GM23338 (cell line): ENCODE measurements at regions not wholly inside any gene's neighbourhood (a gene's known extent, or its start where the extent isn't known, plus 50 kb on each side); places are given as distances from the start of the nearest gene placed in this dataset.

ENCODE experiments used
- ATAC-seq: fragments of 200-7000 bp; cut with Tn5 transposase; 3 replicates; pipeline ENCODE4 v1.9.1; 2020
- DNase-seq: peaks from one replicate; pipeline ENCODE4 v3.0.0-alpha.2; 2015; ENCODE audit warnings: low spot score
- H2AFZ ChIP-seq: fragments of 200-600 bp; sonication (generic); 2 replicates; pipeline ENCODE4 v1.8.0; 2016; ENCODE audit warnings: antibody characterized with exemption, mild to moderate bottlenecking, moderate library complexity
- H3F3A ChIP-seq: fragments of 200-600 bp; sonication (generic); replicated peaks from 2 replicates; pipeline ENCODE4 v1.8.0; 2017; ENCODE audit warnings: antibody characterized with exemption, mixed run types, low read depth
- H3K27ac ChIP-seq: fragments of 200-600 bp; sonication (generic); 2 replicates; pipeline ENCODE4 v1.6.1; 2016; ENCODE audit warnings: low read depth
- H3K27me3 ChIP-seq: fragments of 200-600 bp; sonication (generic); 2 replicates; pipeline ENCODE4 v1.8.0; 2016; ENCODE audit warnings: mild to moderate bottlenecking, mixed run types, moderate library complexity; ENCODE audit not compliant: insufficient read depth
- H3K36me3 ChIP-seq: fragments of 200-600 bp; sonication (generic); 2 replicates; pipeline ENCODE4 v1.8.0; 2016; ENCODE audit warnings: mild to moderate bottlenecking; ENCODE audit not compliant: insufficient read depth
- H3K4me1 ChIP-seq: fragments of 200-600 bp; sonication (generic); 2 replicates; pipeline ENCODE4 v1.8.0; 2016; ENCODE audit warnings: mild to moderate bottlenecking, moderate library complexity; ENCODE audit not compliant: insufficient read depth
- H3K4me2 ChIP-seq: fragments of 200-600 bp; sonication (generic); 2 replicates; pipeline ENCODE4 v1.7.1; 2017; ENCODE audit warnings: mixed run types
- H3K4me3 ChIP-seq: fragments of 200-600 bp; sonication (generic); 2 replicates; pipeline ENCODE4 v1.6.1; 2016; ENCODE audit warnings: mixed run types
- H3K79me2 ChIP-seq: fragments of 200-600 bp; sonication (generic); replicated peaks from 2 replicates; pipeline ENCODE4 v1.8.0; 2017; ENCODE audit warnings: mild to moderate bottlenecking; ENCODE audit not compliant: insufficient read depth
- H3K9me2 ChIP-seq: fragments of 200-600 bp; sonication (generic); 2 replicates; pipeline ENCODE4 v1.8.0; 2017; ENCODE audit not compliant: insufficient read depth
- H4K20me1 ChIP-seq: fragments of 200-600 bp; sonication (generic); replicated peaks from 2 replicates; pipeline ENCODE4 v1.8.0; 2017; ENCODE audit warnings: mild to moderate bottlenecking; ENCODE audit not compliant: insufficient read depth
- H3K27ac Mint-ChIP-seq: 2 replicates; pipeline ENCODE4 v1.8.0; 2020; ENCODE audit warnings: inconsistent platforms, mild to moderate bottlenecking, moderate library complexity, mixed read lengths
- H3K27me3 Mint-ChIP-seq: 3 replicates; pipeline ENCODE4 v1.8.0; 2022; ENCODE audit warnings: low read depth, mild to moderate bottlenecking, moderate library complexity, mixed read lengths, inconsistent platforms; ENCODE audit not compliant: insufficient read depth, poor library complexity
- H3K36me3 Mint-ChIP-seq: 3 replicates; pipeline ENCODE4 v1.8.0; 2021; ENCODE audit warnings: low read depth, mild to moderate bottlenecking, inconsistent platforms, moderate library complexity, mixed read lengths
- H3K4me1 Mint-ChIP-seq: 3 replicates; pipeline ENCODE4 v1.8.0; 2020; ENCODE audit warnings: mild to moderate bottlenecking, inconsistent platforms, mixed read lengths
- H3K4me3 Mint-ChIP-seq: 3 replicates; pipeline ENCODE4 v1.8.0; 2021; ENCODE audit warnings: moderate library complexity, mild to moderate bottlenecking, inconsistent platforms, mixed read lengths
- H3K9me3 Mint-ChIP-seq: 3 replicates; pipeline ENCODE4 v1.8.0; 2020; ENCODE audit warnings: moderate library complexity, mild to moderate bottlenecking, inconsistent platforms, mixed read lengths
- CTCF ChIP-seq, 2 experiments: fragments of 200-600 bp in 1 of 2; sonication (generic) in 1 of 2; conservative IDR thresholded peaks; 2 replicates each; pipeline versions ENCODE4 v1.5.1 to v1.6.1; 2016 to 2017; ENCODE audit warnings: antibody characterized with exemption in 2 of 2, low read depth in 2 of 2, mild to moderate bottlenecking in 2 of 2, moderate library complexity in 1 of 2
- EZH2 ChIP-seq: fragments of 200-600 bp; sonication (generic); IDR thresholded peaks from one replicate; pipeline ENCODE4 v1.8.0; 2017; ENCODE audit warnings: antibody characterized with exemption, mild to moderate bottlenecking, low read depth; ENCODE audit not compliant: unreplicated experiment
- EZH2phosphoT487 ChIP-seq: fragments of 200-600 bp; sonication (generic); IDR thresholded peaks from one replicate; pipeline ENCODE4 v1.8.1; 2018; ENCODE audit warnings: antibody characterized with exemption; ENCODE audit not compliant: unreplicated experiment
- JUNB ChIP-seq: IDR thresholded peaks from one replicate; pipeline ENCODE4 v1.6.1; 2016; ENCODE audit warnings: antibody characterized with exemption; ENCODE audit not compliant: unreplicated experiment
- NANOG ChIP-seq: IDR thresholded peaks from 2 replicates; pipeline ENCODE4 v1.6.1; 2016; ENCODE audit warnings: antibody characterized with exemption, borderline replicate concordance
- POLR2AphosphoS5 ChIP-seq: IDR thresholded peaks from 2 replicates; pipeline ENCODE4 v1.6.1; 2016; ENCODE audit warnings: antibody characterized with exemption, low read depth
- REST ChIP-seq: IDR thresholded peaks from one replicate; pipeline ENCODE4 v1.6.1; 2018; ENCODE audit warnings: antibody characterized with exemption; ENCODE audit not compliant: unreplicated experiment
- STAT1 ChIP-seq: IDR thresholded peaks from one replicate; pipeline ENCODE4 v1.6.1; 2016; ENCODE audit warnings: antibody characterized with exemption; ENCODE audit not compliant: unreplicated experiment
- ZNF114 ChIP-seq: fragments of 250-450 bp; sonication (Bioruptor Pico); IDR thresholded peaks from 2 replicates; pipeline ENCODE4 v1.5.0; 2020; ENCODE audit warnings: mild to moderate bottlenecking, moderate library complexity
- ZNF331 ChIP-seq: fragments of 250-450 bp; sonication (Bioruptor Pico); IDR thresholded peaks from 2 replicates; pipeline ENCODE4 v1.5.0; 2020; ENCODE audit warnings: low read depth, mild to moderate bottlenecking, moderate library complexity

DNA sequence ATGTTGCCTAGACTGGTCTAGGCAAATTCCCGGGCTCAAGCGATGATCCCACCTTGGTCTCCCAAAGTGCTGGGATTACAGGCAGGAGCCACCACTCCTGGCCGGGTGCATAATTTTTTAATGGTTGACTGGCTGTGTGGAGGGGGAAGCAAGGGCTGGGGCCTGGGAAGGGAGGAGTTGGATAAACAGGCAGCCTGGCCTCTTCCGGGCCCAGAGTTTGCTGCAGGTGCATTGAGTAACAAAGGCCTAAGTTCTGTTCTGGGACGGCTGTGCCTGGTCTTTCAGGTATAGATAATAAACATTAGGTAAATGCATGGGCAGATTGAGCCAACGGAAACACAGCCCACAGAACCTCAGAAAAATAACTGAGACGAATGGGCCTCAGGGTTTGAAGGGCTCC lies 191.3 kb upstream of the TBX3 start (continued):
- TF ChIP-seq REST (no peak), STAT1 (no peak), NANOG (no peak)

- H3K9me2 ChIP-seq, result no peaks in the 10 kb centered on the region
- H3K36me3 ChIP-seq, result no peaks in the 10 kb centered on the region
- TF ChIP-seq JUNB (no peak), POLR2AphosphoS5 (no peak), ZNF114 (CRISPR knock-in tag) (no peak), ZNF331 (no peak), EZH2phosphoT487 (no peak), CTCF (conservative IDR thresholded peaks at IDR 0.05; ENCODE audit: low read depth in 2 of 2) (no peak), EZH2 (no peak), REST (no peak)
- H3K4me3 ChIP-seq, result no peak overlapping the region
- H3K27me3 ChIP-seq, result no peaks in the 10 kb centered on the region
- ATAC-seq (no peak), DNase-seq (no peak)
- H2AFZ ChIP-seq, result no peak overlapping the region
- Mint-ChIP-seq H3K4me3 (no peak overlapping the region), H3K27me3 (peaks cover 3% of the 10 kb centered on the region), H3K4me1 (peaks cover 4% of the 10 kb centered on the region; the same call in 1 of the 3 replicates), H3K36me3 (no peaks in the 10 kb centered on the region), H3K27ac (no peak overlapping the region), H3K9me3 (no peaks in the 10 kb centered on the region)
- H4K20me1 ChIP-seq, result no peaks in the 10 kb centered on the region
- H3K4me2 ChIP-seq, result no peak overlapping the region
- H3F3A ChIP-seq, result no peaks in the 10 kb centered on the region
- H3K79me2 ChIP-seq, result no peaks in the 10 kb centered on the region
- H3K27ac ChIP-seq, result no peak overlapping the region
- no peaks in the 10 kb centered on the region for H3K4me1 ChIP-seq
Measured at GRCh38 chr12:114873656-114874055, 189.7 kb upstream of the TBX3 start.
